ENCODE measurements at regions not wholly inside any gene's neighbourhood (a gene's known extent, or its start where the extent isn't known, plus 50 kb on each side); places are given as distances from the start of the nearest gene placed in this dataset.

DNA sequence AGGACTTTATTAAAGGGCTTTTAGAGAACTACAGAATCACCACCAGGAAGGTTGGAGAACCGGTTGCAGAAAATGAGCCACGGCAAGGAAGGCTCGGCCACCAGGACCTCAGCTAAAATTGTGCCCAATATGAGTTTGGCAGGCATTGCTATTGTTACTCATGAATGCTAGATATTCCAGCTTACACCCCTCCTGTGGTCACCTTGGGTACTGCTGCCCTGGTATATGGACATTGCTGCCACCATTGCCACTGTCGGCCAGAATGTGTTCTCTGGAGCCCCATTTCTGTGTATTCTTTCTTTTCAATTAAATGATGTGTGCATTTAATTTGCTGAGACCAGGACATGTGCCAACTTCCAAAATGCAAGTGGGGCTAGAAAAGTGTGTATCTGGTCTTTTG, 626.7 kb upstream of the BOD1L1 start:
- peak; percentile 51 for DNase-seq (ENCODE audit: low spot score)

DNA sequence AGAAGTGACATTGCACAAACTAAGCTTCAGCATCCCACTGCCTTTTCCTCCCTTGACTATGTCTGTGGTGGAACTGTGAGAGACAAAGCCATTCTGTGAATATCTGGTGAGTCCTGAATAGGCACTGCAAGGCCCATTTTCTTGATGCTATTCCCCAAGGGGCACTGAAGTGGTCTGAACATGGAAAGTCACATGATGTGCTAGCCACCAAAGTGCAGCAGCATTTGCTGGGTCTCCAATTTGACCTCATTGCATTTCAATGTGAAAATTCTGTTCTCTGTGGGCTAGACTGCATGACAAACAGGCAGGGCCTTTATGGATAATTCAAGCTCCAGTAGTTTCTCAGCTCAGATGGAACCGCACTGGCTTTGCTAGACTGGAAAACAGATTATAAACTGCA, 627.4 kb upstream of the BOD1L1 start:
- DNase-seq (ENCODE audit: low spot score) = no peak

DNA sequence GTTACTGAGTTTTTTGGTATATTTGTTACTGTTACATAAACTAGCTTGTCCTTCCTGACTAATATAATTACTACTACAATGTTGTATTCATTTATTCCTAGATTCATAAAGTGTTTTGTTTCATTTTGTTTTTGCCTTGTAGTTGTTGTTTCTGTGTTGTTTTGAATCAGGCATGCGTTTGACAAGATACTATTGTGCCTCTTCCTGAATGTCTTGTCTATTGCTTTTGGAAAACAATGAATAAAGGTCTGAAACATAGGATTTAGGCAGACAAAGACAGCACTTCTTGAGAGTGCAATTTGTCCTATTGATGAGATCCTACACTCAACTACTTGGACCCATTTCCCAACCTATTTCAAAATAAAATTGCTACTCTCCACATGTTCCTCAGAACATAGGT, 630.4 kb upstream of the BOD1L1 start:
- DNase-seq (ENCODE audit: low spot score) = no peak

DNA sequence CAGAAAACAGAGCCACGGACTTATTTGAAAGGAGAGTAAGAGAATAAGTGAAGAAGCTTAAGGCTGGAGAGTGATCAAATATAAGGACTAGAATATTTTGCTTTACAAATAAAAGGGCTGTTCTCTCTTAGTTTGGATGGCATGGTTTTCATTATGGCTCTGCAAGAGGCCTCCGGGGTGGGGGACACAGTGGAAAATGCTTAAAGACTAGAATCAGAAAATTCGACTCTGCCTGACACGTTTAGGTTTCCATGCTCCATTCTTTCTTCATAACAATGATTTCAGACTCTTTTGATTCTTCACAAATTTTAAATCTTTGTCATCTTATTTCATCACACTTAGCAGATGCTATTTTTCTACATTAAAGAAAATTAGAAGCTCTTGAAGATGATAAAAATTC, 632.4 kb upstream of the BOD1L1 start:
- DNase-seq (ENCODE audit: low spot score) = no peak

DNA sequence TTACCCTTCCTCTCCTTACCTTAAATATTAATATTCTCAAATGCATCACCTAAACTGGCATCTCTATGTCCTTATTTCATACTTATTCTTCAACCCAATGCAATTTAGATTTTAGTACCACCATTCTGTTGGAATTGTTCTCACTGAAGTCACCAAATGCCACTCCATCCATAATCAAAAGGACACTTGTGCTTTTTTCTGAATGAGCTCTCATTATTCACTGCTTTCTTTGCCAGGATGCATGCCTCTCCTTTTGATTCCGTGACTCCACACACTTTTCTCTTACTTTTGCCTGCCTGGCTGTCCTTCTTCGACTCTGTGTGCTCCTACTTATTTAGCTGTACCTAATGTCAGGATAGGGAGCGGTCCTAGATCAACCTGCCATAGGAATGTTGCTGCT, 633.1 kb upstream of the BOD1L1 start:
- DNase-seq (ENCODE audit: low spot score) = no peak

DNA sequence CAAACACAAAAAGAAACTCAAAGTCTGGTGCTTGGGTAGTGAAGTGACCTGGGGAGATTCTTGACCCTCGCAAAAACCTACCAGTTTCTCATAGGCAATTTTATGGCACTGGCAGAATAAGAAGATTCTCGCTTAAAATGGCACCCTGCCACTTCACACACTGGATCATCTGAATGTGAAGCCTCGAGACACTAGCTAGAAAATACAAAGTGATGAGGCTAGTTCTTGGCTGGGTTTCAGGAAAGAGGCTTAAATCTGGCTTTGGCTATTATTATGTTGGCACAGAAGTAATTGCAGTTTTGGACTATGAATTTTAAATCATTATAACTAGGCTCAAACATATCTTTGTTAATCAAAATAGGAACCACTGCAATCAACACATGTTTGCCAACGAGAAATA, 634.7 kb upstream of the BOD1L1 start:
- DNase-seq (ENCODE audit: low spot score) = no peak

DNA sequence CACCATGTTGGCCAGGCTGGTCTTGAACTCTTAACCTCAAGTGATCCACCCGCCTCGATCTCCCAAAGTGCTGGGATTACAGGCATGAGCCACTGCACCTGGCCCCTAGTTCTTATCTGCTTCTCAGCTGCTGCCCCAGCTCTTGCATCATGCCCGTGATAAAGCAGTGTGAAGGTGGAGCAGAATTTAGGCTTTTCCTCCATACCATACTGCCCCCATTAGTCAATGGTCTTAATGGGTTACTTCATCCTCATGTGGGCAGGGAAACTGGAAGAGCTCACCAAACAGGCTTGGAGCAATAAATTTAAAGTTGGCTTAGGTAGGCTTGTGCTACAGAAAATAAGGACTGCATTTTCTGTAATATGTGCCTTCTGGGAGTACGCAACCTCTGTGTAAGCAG, 636.9 kb upstream of the BOD1L1 start:
- no peak for DNase-seq (ENCODE audit: low spot score)

GRCh38 chr4:14265651-14266050, 638.1 kb upstream of the BOD1L1 start:
- no peak for DNase-seq (ENCODE audit: low spot score)

- DNase-seq (ENCODE audit: low spot score) = no peak
Observed at GRCh38 chr4:14267373-14268060, 640.0 kb upstream of the BOD1L1 start.

DNA sequence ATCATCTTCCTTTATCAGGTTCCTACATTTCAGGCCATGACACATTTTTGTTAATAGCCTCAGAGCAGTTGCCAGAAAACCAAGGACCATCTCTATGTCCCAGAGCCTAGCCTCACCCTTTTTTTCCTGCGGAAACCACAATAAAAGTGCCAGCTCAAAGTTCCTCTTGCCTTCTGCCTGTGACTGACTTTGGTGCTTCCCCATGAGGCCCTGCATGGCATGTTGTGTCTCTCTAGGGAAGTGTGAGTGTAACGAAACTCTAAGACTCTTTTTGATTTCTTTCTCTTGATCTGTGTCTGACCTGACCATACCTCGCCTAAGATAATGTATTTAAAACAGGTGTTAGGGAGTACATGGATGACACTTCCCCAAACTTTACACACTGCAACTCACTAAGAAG, 642.3 kb upstream of the BOD1L1 start:
- DNase-seq (ENCODE audit: low spot score) = no peak

GRCh38 chr4:14272206-14272605, 644.7 kb upstream of the BOD1L1 start:
- no peak for DNase-seq (ENCODE audit: low spot score)

DNA sequence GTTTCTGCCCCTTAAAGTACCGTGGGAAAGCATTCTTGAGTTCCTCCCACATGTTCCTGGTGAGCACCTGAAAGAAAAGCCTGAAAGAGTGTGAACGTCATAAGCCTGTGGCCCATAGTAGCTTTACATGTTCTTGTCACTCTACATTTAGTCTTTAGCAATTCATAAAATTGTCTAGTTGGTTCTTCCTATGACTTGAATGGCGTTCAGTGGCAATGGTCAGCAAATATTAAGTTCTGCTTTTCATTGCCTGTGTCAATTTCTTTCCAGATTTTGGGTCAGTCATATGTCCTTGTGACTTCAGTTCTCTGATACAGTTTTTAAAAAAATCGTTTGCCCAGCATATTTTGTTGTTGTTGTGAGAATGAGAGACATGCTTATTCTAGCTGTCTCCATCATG, 650.0 kb upstream of the BOD1L1 start:
- DNase-seq (ENCODE audit: low spot score) = no peak

GRCh38 chr4:14280567-14280966, 653.0 kb upstream of the BOD1L1 start:
- DNase-seq (ENCODE audit: low spot score) = no peak

GRCh38 chr4:14284578-14284977, 657.1 kb upstream of the BOD1L1 start:
- no peak for DNase-seq (ENCODE audit: low spot score)

DNA sequence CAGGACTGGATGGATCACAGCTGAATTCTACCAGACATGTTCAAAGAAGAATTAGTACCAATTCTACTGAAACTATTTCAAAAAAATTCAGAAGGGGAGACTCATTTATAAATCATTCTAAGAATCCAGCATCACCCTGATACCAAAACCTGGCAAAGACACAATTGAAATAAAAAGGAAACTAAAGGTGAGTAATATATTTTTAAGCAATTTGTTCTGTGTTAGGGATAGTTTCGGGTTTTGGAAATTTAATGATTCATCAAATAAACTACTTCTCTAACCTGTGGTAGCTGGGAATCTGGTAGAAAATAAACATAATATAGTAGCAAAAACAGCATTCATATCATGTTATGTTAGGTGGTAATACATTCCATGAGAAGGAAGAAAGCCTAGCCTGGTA, 662.2 kb upstream of the BOD1L1 start:
- DNase-seq (ENCODE audit: low spot score) = no peak

DNA sequence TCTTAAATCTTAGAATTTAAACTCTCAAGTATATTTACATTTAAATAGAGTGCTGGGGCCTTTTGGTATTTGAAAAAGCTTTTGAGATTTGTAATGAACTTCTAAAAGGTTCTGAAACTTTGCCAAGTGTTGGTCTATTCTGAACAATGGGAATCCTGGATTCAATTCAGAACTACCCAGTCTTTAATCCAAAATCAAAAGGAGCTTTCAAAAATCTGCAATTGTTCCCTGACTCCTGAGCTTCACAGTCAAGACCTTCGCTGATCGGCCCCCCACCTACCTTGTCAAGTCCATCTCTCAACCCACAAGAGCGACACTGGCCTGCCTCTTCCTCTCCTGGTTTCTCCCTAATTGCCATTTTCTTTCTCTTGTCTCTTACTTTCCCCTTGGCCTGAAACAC, 666.1 kb upstream of the BOD1L1 start:
- DNase-seq (ENCODE audit: low spot score) = no peak

DNA sequence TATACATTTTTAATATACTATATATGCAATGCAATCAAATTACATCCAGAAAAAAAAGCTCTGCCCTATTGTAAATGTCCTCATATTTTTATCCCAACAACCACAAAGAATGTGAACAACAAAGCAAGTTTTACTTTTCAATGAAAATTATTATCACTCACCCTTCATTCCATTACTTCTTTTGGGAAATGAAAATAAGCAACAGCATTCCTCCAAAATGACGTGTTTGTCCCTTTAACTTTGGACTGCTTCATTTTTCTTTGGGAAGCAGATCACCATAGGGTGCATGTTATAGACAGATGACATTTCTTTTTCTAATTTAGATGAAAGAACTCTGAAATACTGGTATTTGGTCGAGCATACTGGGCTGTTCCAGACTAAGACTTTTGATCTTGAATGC, 667.1 kb upstream of the BOD1L1 start:
- peak; percentile 9 for DNase-seq (ENCODE audit: low spot score)

- no peak for DNase-seq (ENCODE audit: low spot score)
Observed at GRCh38 chr4:14299166-14299565, 671.6 kb upstream of the BOD1L1 start.

GRCh38 chr4:14302021-14302420, 674.5 kb upstream of the BOD1L1 start:
- DNase-seq (ENCODE audit: low spot score) = no peak

GRCh38 chr4:14303856-14304255, 676.3 kb upstream of the BOD1L1 start:
- DNase-seq (ENCODE audit: low spot score) = peak; percentile 9

DNA sequence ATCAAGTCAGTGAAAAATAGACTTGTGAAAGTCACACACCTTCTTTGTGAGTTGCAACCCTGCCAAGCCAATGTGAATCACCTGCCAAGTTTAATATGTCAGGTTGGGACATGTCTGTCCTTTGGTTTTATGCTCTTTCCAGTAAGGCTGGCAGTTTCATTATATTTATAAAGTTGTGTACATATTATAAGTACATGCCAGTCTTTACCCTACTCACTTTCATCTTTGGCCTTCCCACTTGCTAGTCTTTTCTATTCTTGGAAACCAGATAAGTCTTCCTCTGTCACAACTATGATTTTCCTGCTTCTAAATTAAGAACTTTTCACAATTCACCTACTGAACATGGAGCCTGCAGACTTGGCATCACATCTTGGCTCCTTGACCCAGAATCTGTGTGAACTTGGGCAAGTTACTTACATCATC, 680.7 kb upstream of the BOD1L1 start:
- no peak for DNase-seq (ENCODE audit: low spot score)

GRCh38 chr4:14309431-14309830, 681.9 kb upstream of the BOD1L1 start:
- no peak for DNase-seq (ENCODE audit: low spot score)

GRCh38 chr4:14313757-14314156, 686.2 kb upstream of the BOD1L1 start:
- no peak for DNase-seq (ENCODE audit: low spot score)

GRCh38 chr4:14315129-14315528, 687.2 kb upstream of the CPEB2 start:
- DNase-seq (ENCODE audit: low spot score) = no peak

DNA sequence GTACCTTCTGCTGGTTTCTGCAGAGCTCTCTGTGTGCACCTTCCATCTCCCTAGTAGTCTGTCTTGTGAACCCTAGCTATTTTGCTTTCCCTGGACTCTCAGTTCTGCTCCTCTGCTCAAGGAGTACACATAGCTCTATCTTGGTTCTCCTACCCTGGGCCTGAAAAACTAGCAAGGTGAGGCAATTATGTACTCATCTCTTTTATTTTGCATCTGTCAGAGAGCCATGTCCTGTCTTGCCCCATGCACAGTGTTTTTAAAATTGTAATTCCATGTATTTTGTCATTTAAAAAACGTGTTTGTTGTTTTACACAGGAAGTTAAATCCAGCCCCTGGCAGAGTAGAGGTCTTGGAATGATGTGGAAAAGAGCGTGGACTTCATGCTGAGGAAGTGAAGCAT, 684.9 kb upstream of the CPEB2 start:
- no peak for DNase-seq (ENCODE audit: low spot score)

Measured in AG20443 (cell line).